ENCODE measurements at regions not wholly inside any gene's neighbourhood (a gene's known extent, or its start where the extent isn't known, plus 50 kb on each side); places are given as distances from the start of the nearest gene placed in this dataset.

DNA sequence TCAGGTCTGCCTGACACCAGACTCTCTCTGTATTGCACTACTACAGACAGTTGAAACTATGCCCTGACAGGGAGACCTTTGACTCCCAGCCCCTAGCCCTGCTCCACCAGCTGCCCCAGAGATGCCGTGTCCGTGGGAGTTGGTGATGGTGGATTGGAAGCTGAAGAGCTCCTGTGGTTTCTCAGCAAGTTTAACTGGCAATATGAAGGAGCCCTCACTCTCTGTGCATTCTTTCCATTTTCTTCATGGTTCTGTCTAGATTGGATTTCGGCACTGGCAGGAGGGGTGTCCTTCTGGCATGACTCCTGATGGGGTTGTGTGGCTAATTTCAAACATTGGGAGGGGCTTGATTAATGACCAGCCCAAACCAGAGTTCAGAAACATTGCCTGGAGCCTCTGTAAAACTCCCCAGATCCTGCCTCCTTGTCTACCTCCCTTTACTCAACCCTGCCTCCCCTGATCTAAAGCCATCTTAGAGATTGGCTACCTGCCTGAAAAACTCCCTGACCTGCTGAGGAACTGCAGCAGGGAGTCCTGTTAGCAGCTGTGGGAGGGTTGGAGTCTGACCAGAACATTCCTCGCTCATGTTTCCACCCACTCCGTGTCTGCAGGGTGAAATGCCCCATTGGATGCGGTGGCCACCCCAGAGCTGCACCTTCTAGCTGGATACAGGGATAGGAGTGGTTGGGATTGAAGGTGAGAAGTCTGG lies 206.9 kb upstream of the SPRED2 start:
- TF ChIP-seq TEAD4 (IDR thresholded peaks at IDR 0.05), result peak; percentile 94
- TF ChIP-seq RAD21 (IDR thresholded peaks at IDR 0.05; ENCODE audit: low read depth), result no peak
- TF ChIP-seq REST (IDR thresholded peaks at IDR 0.05; ENCODE audit: low read depth), result no peak
- peak; percentile 87 for TF ChIP-seq FOXM1 (IDR thresholded peaks at IDR 0.05; ENCODE audit: borderline replicate concordance, low read depth)
- TF ChIP-seq, protein P1, sequence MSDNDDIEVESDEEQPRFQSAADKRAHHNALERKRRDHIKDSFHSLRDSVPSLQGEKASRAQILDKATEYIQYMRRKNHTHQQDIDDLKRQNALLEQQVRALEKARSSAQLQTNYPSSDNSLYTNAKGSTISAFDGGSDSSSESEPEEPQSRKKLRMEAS (IDR thresholded peaks at IDR 0.05), result peak; percentile 78
- no peak for TF ChIP-seq YY1 (IDR thresholded peaks at IDR 0.05; ENCODE audit: low read depth)
- TF ChIP-seq CEBPB (IDR thresholded peaks at IDR 0.05), result no peak
- TF ChIP-seq TCF12 (IDR thresholded peaks at IDR 0.05; ENCODE audit: low read depth), result peak; percentile 95
- TF ChIP-seq EP300 (IDR thresholded peaks at IDR 0.05; ENCODE audit: borderline replicate concordance), result peak; percentile 95
- TF ChIP-seq TAF1 (IDR thresholded peaks at IDR 0.05; ENCODE audit: low read depth), result peak; percentile 43; the same call in 1 of the 2 replicates
- peak; percentile 82 for TF ChIP-seq EGR1 (IDR thresholded peaks at IDR 0.05)
- TF ChIP-seq, protein P2, sequence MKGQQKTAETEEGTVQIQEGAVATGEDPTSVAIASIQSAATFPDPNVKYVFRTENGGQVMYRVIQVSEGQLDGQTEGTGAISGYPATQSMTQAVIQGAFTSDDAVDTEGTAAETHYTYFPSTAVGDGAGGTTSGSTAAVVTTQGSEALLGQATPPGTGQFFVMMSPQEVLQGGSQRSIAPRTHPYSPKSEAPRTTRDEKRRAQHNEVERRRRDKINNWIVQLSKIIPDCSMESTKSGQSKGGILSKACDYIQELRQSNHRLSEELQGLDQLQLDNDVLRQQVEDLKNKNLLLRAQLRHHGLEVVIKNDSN (IDR thresholded peaks at IDR 0.05), result no peak; the same call in 1 of the 2 replicates
- no peak for TF ChIP-seq CREB1 (IDR thresholded peaks at IDR 0.05; ENCODE audit: low read depth)
- TF ChIP-seq ZBTB7A (IDR thresholded peaks at IDR 0.05; ENCODE audit: low read depth), result no peak
- peak; percentile 96 for TF ChIP-seq NFIC (IDR thresholded peaks at IDR 0.05)

- TF ChIP-seq RAD21 (IDR thresholded peaks at IDR 0.05; ENCODE audit: low read depth) (peak; percentile 35; the same call in 1 of the 2 replicates), TCF12 (IDR thresholded peaks at IDR 0.05; ENCODE audit: low read depth) (no peak), TAF1 (IDR thresholded peaks at IDR 0.05; ENCODE audit: low read depth) (no peak), REST (IDR thresholded peaks at IDR 0.05; ENCODE audit: low read depth) (no peak)
These were observed 206.0 kb upstream of the SPRED2 start for GRCh38 chr2:65638443-65638842.

DNA sequence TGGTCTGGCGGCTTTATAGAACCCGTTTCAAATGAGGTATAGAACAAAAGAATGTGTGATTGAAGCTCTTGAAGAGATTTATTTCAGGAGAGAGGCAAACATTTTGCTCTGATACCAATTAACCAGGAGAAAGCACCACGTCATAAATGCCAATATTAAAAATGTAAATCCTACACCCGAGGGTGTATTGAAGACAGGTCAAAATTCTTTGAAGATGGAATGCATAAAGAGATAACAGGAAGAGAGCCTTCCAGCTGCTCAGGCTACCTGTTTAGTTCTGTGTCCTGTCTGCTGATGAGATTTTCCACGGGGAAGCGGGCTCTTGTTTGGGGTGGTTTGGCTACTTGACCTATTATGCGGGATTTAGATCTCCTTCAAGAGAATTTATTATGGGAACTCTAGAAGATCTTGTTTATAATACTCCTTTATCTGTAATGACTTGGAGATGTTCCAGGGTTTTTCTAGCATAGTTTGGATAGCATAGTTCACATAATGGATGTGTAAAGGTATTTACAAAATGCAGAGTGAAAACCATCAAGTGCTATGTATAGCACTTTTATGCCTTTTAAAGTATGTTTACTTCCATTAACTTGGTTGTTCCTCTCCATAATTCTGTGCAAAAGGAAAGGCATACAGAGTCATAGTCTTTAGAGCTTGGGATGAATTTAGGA lies 204.5 kb upstream of the SPRED2 start:
- TF ChIP-seq TAF1 (IDR thresholded peaks at IDR 0.05; ENCODE audit: low read depth), result no peak
- no peak for TF ChIP-seq FOXM1 (IDR thresholded peaks at IDR 0.05; ENCODE audit: borderline replicate concordance, low read depth)
- TF ChIP-seq ZBTB7A (IDR thresholded peaks at IDR 0.05; ENCODE audit: low read depth), result no peak
- no peak for TF ChIP-seq CEBPB (IDR thresholded peaks at IDR 0.05)
- no peak for TF ChIP-seq CREB1 (IDR thresholded peaks at IDR 0.05; ENCODE audit: low read depth)
- TF ChIP-seq YY1 (IDR thresholded peaks at IDR 0.05; ENCODE audit: low read depth), result no peak

- TF ChIP-seq NFIC (IDR thresholded peaks at IDR 0.05) (no peak), TEAD4 (IDR thresholded peaks at IDR 0.05) (no peak), YY1 (IDR thresholded peaks at IDR 0.05; ENCODE audit: low read depth) (no peak), EGR1 (IDR thresholded peaks at IDR 0.05) (no peak), REST (IDR thresholded peaks at IDR 0.05; ENCODE audit: low read depth) (no peak), CREB1 (IDR thresholded peaks at IDR 0.05; ENCODE audit: low read depth) (no peak), ZBTB7A (IDR thresholded peaks at IDR 0.05; ENCODE audit: low read depth) (no peak), RAD21 (IDR thresholded peaks at IDR 0.05; ENCODE audit: low read depth) (no peak), TCF12 (IDR thresholded peaks at IDR 0.05; ENCODE audit: low read depth) (no peak), CEBPB (IDR thresholded peaks at IDR 0.05) (no peak), FOXM1 (IDR thresholded peaks at IDR 0.05; ENCODE audit: borderline replicate concordance, low read depth) (no peak), TAF1 (IDR thresholded peaks at IDR 0.05; ENCODE audit: low read depth) (no peak), EP300 (IDR thresholded peaks at IDR 0.05; ENCODE audit: borderline replicate concordance) (no peak)
- TF ChIP-seq, protein P2 (IDR thresholded peaks at IDR 0.05), result no peak
- TF ChIP-seq, protein P1 (IDR thresholded peaks at IDR 0.05), result no peak
These were observed 203.6 kb upstream of the SPRED2 start for GRCh38 chr2:65636024-65636423.
